Left ventricle myocardium inferior (tissue), 1 donor: ENCODE measurements at regions not wholly inside any gene's neighbourhood (a gene's known extent, or its start where the extent isn't known, plus 50 kb on each side); places are given as distances from the start of the nearest gene placed in this dataset.

ENCODE experiments used
- DNase-seq: peaks from one replicate; pipeline ENCODE4 v3.0.0-alpha.2; 2020
- H3K27ac ChIP-seq: fragments of 200-600 bp; replicated peaks from 2 replicates; pipeline ENCODE4 v1.8.0; 2021
- H3K27me3 ChIP-seq: fragments of 200-600 bp; 2 replicates; pipeline ENCODE4 v1.8.0; 2021; ENCODE audit warnings: low read depth
- H3K36me3 ChIP-seq: fragments of 200-600 bp; 2 replicates; pipeline ENCODE4 v1.8.0; 2021
- H3K4me1 ChIP-seq: fragments of 200-600 bp; 2 replicates; pipeline ENCODE4 v1.8.0; 2021
- H3K4me3 ChIP-seq: fragments of 200-600 bp; 2 replicates; pipeline ENCODE4 v1.8.0; 2021; ENCODE audit warnings: mild to moderate bottlenecking, moderate library complexity
- H3K9me3 ChIP-seq: fragments of 200-600 bp; replicated peaks from 2 replicates; pipeline ENCODE4 v1.8.0; 2021
- intact Hi-C: fragments of 100-400 bp; cut with micrococcal nuclease; formaldehyde crosslinking; loops from one replicate; pipeline ENCODE4 v1.11.0; 2022
- TF ChIP-seq, protein P1 (sequence below): fragments of 200-600 bp; IDR thresholded peaks from 2 replicates; pipeline ENCODE4 v1.8.0; 2021; ENCODE audit warnings: antibody characterized with exemption, mild to moderate bottlenecking, borderline replicate concordance
- donor health status: DM: no; HTN: yes; CAD: no; lungs with severe emphysema.

DNA sequence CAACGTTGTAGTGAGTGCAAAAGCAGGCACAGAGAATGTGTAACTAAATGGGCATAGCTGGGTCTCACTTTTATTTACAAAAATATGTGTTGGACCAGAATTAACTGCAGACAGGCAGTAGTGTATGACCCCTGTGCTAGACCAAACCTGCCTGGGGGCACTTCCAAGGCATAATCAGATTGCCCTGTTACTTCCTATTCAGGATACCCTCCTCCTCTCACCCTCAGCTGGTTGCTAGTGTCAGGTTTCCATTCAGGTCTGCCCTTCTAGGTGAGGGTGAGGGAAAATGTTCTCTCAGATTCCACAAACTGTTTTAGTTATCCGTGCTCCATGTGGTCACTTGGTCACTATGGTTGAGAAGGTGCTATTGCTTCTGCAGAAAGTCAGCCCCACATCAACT, 387.3 kb downstream of the LMX1A start:
- Histone ChIP-seq H3K27me3 (no peaks in the 10 kb centered on the region), H3K4me1 (no peaks in the 10 kb centered on the region), H3K36me3 (no peaks in the 10 kb centered on the region), H3K9me3 (peaks cover 8% of the 10 kb centered on the region), H3K4me3 (no peak overlapping the region), H3K27ac (no peak overlapping the region)
- DNase-seq: no peak
- intact Hi-C loops: no loop called here
- TF ChIP-seq, protein P1, sequence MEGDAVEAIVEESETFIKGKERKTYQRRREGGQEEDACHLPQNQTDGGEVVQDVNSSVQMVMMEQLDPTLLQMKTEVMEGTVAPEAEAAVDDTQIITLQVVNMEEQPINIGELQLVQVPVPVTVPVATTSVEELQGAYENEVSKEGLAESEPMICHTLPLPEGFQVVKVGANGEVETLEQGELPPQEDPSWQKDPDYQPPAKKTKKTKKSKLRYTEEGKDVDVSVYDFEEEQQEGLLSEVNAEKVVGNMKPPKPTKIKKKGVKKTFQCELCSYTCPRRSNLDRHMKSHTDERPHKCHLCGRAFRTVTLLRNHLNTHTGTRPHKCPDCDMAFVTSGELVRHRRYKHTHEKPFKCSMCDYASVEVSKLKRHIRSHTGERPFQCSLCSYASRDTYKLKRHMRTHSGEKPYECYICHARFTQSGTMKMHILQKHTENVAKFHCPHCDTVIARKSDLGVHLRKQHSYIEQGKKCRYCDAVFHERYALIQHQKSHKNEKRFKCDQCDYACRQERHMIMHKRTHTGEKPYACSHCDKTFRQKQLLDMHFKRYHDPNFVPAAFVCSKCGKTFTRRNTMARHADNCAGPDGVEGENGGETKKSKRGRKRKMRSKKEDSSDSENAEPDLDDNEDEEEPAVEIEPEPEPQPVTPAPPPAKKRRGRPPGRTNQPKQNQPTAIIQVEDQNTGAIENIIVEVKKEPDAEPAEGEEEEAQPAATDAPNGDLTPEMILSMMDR: no peak

DNA sequence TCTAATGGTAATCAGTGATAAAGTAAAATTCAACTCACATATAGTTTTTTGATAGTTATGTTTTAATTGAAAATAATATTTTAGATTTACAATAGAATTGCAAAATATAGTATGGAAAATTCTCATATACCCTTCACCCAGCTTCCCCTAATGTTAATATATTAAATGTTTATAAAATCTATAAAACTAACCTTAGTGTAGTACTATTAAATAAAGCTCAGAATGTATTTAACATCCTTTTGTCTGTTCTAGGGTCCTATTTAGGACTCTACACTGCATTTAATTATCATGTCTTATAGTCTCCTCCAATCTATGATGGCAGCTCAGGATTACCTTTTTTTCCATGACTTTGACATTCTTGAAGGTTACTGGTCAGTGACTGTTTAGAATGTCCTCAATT, 389.2 kb downstream of the LMX1A start:
- Histone ChIP-seq H3K4me1 (no peaks in the 10 kb centered on the region), H3K27ac (no peak overlapping the region), H3K27me3 (no peaks in the 10 kb centered on the region), H3K36me3 (no peaks in the 10 kb centered on the region), H3K4me3 (no peak overlapping the region), H3K9me3 (peaks cover 8% of the 10 kb centered on the region)
- DNase-seq: no peak
- intact Hi-C loops: no loop called here
- TF ChIP-seq, protein P1: no peak

DNA sequence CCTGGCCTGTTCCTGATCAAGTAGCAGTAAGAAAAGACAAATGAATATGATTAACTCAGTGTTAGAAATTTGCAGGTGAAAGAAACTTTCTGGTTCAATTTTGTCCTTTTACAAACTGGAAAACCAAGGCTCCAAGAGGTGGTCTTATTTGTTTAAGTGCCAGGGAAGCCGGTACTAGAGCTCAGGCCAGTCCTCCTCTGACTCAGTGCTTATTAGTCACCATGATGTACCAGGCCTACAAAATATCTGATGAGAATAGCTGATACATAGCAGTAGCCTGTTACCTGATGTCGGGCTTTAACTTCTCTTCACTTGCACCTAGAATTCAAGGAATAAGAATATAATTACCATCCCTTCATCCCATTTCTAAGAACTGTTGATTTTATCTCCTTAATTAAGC, 394.8 kb downstream of the LMX1A start:
- TF ChIP-seq, protein P1: no peak
- intact Hi-C loops: no loop called here
- H3K9me3 ChIP-seq: no peaks in the 10 kb centered on the region
- H3K4me3 ChIP-seq: no peak overlapping the region
- no peaks in the 10 kb centered on the region for H3K27me3 ChIP-seq
- H3K27ac ChIP-seq: no peak overlapping the region
- no peaks in the 10 kb centered on the region for H3K4me1 ChIP-seq
- no peaks in the 10 kb centered on the region for H3K36me3 ChIP-seq
- DNase-seq: no peak

DNA sequence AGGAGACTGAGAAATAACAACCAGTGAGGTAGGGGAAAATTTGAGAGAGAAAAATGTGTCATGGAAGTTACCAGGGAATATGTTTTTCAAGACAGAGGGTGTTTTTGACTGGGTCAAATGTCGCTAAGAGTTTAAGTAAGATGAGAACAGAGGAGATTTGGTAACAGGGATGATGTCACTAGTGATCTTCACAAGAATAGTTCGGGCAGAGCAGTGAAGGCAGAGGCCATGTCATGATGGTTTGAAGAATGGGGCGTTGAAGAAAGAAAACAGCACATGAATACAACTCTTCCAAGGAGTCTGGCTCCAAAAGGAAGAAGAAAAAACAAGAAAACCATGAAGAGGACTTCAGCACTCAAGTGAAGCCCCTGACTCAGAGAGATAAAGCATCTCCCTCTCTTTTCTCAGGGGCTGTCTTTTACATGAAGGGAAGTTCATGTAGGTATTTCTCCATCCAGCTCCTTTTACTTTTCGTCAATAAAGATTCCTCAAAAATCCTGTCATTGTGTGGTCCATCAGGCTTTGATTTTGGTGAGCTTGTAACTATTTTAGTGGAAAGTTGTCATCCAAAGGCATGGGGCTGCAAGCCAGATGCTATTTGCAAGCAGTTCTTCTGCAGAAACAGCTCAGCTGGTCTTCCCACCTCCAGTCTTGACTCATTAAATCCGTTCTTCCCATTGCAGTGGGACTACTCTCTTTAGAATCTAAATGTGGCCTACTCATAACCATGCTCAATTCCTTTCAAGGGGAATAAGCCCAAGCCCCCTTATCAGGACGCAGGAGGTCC, 397.3 kb downstream of the LMX1A start:
- H3K4me3 ChIP-seq: no peak overlapping the region
- intact Hi-C loops: no loop called here
- no peaks in the 10 kb centered on the region for H3K9me3 ChIP-seq
- no peak for DNase-seq
- TF ChIP-seq, protein P1: no peak
- H3K36me3 ChIP-seq: no peaks in the 10 kb centered on the region
- peaks cover under 1% of the 10 kb centered on the region for H3K4me1 ChIP-seq
- H3K27ac ChIP-seq: no peak overlapping the region
- H3K27me3 ChIP-seq: no peaks in the 10 kb centered on the region

DNA sequence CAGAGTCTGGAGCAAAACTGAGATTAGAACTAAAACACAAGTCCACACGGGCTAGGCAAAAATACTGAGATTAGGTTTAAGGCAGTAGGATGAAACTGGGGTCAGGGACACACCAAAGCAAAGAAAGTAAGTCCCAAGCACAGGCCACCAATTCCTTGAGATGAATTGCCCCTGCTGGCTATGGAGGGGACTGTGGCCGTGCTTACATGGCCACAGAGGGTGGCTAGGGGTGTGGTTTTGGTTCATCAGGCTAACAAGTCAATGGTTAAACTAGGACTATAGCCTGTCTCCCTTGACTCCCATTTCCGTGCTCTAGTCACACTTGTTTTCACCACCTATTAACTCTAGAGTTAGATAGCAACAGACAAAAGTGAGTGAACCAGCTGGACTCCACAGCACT, 394.8 kb downstream of the PBX1 start:
- H3K27me3 ChIP-seq: no peaks in the 10 kb centered on the region
- peaks cover 32% of the 10 kb centered on the region for H3K4me1 ChIP-seq
- H3K4me3 ChIP-seq: no peak overlapping the region
- H3K27ac ChIP-seq: no peak overlapping the region
- peaks cover 5% of the 10 kb centered on the region for H3K9me3 ChIP-seq
- intact Hi-C loops: no loop called here
- no peak for DNase-seq
- H3K36me3 ChIP-seq: no peaks in the 10 kb centered on the region
- TF ChIP-seq, protein P1: no peak
